Natural killer cell treated with Interleukin-12 subunit alpha and Interleukin-12 subunit beta and Interleukin-15 and Interleukin-18, amount 100 ng/mL, for 72 hours (primary cell): ENCODE measurements at regions not wholly inside any gene's neighbourhood (a gene's known extent, or its start where the extent isn't known, plus 50 kb on each side); places are given as distances from the start of the nearest gene placed in this dataset.
"Not testable (repeated sequence)": the region's sequence is repeated elsewhere in the genome, so short reads cannot be mapped to it uniquely, and the experiment has no call there.

Experiments
- ATAC-seq, 2 donors: fragments of 150-1000 bp; cut with Tn5 transposase in 1 of 2; sonication (Bioruptor Pico), chemical (Tn5 transposase) in 1 of 2; 2 replicates each; pipeline ENCODE4 v1.10.0; 2021
- DNase-seq: peaks from one replicate; pipeline ENCODE4 v3.0.0; 2022; ENCODE audit warnings: low spot score
- H3K27ac Mint-ChIP-seq, 2 donors: 1 replicate in 1 of 2; 2 replicates in 1 of 2; pipeline ENCODE4 v1.8.0; 2022; ENCODE audit warnings: mixed read lengths in 2 of 2, mild to moderate bottlenecking in 1 of 2, moderate library complexity in 1 of 2
- H3K27me3 Mint-ChIP-seq, 2 donors: 1 replicate in 1 of 2; 2 replicates in 1 of 2; pipeline ENCODE4 v1.8.0; 2022; ENCODE audit warnings: mixed read lengths in 2 of 2
- H3K36me3 Mint-ChIP-seq: one replicate; pipeline ENCODE4 v1.8.0; 2022; ENCODE audit warnings: mixed read lengths
- H3K4me1 Mint-ChIP-seq, 2 donors: 1 replicate in 1 of 2; 2 replicates in 1 of 2; pipeline ENCODE4 v1.8.0; 2022; ENCODE audit warnings: low read depth in 2 of 2, mixed read lengths in 2 of 2, mild to moderate bottlenecking in 1 of 2
- H3K4me3 Mint-ChIP-seq: one replicate; pipeline ENCODE4 v1.8.0; 2022; ENCODE audit warnings: mixed read lengths
- H3K9me3 Mint-ChIP-seq: 2 replicates; pipeline ENCODE4 v1.8.0; 2022; ENCODE audit warnings: mixed read lengths

DNA sequence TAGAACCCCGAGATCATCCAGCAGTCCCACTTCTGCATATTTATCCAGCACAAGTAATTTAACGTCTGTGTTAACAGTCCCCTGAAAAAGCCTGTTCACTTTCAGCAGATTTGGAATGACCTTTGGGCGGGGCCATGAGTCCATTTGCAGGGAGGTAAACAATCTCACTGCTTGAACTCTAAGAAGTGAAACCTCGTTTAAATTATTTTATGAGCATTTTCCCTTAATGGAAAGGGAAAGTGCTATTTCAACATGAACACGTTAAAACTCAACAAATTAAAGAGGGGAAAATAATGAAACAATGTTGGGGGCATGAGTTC lies 282.8 kb downstream of the GATA3 start:
- H3K27ac Mint-ChIP-seq: no peak overlapping the region
- no peak overlapping the region for H3K4me3 Mint-ChIP-seq
- no peak for ATAC-seq
- H3K4me1 Mint-ChIP-seq: peaks cover 7 to 8% of the 10 kb centered on the region in 2 donors
- H3K27me3 Mint-ChIP-seq: peaks cover 5 to 7% of the 10 kb centered on the region in 2 donors
- DNase-seq: no peak
- H3K9me3 Mint-ChIP-seq: no peaks in the 10 kb centered on the region
- H3K36me3 Mint-ChIP-seq: peaks cover 4% of the 10 kb centered on the region

DNA sequence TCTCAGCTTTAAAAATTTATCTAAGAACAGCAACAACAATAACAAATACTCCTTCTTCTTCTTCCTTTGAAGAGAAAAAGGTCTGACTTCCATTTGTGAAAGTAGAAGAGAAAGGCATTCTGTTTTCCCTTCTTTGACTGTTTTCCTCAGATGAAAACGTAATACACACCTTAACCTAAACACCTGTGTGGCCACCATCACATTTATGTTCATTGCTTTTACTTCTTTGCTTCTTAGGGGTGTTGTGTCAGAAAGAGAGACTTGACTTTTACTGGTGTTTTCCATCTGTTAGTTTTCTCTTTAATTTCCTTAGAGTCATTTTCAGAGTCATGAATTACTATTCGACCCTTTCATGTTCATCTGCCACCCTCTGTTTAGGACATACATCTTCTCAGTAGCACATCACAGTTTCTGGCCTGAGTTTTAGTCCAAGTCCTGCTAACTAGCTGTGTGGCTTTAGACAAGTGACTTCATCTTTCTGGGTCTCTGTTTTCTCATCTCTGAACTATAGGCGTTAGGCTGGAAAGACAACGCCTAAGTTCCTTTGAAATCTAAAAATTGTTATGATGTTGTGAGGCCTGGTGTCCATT lies 283.8 kb downstream of the GATA3 start:
- H3K4me1 Mint-ChIP-seq: peaks cover 0 to 3% of the 10 kb centered on the region in 2 donors
- H3K9me3 Mint-ChIP-seq: no peaks in the 10 kb centered on the region
- ATAC-seq (peak in 1 of 2 donors; percentile 73), DNase-seq (no peak)
- H3K27ac Mint-ChIP-seq: peak overlapping the region in 1 of 2 donors; percentile 14
- H3K27me3 Mint-ChIP-seq: peaks cover 7 to 10% of the 10 kb centered on the region in 2 donors
- no peak overlapping the region for H3K4me3 Mint-ChIP-seq
- H3K36me3 Mint-ChIP-seq: peaks cover 4% of the 10 kb centered on the region

GRCh38 chr10:8344756-8345155 lies 290.3 kb downstream of the GATA3 start:
- no peak overlapping the region for H3K4me3 Mint-ChIP-seq
- peaks cover 11 to 15% of the 10 kb centered on the region in 2 donors for H3K27me3 Mint-ChIP-seq
- ATAC-seq: no peak
- no peaks in the 10 kb centered on the region for H3K4me1 Mint-ChIP-seq
- DNase-seq: no peak
- H3K9me3 Mint-ChIP-seq: no peaks in the 10 kb centered on the region
- peaks cover 4% of the 10 kb centered on the region for H3K36me3 Mint-ChIP-seq
- no peak overlapping the region for H3K27ac Mint-ChIP-seq

GRCh38 chr10:8346861-8347260 lies 292.4 kb downstream of the GATA3 start:
- no peak overlapping the region for H3K4me3 Mint-ChIP-seq
- peaks cover under 1% of the 10 kb centered on the region for H3K36me3 Mint-ChIP-seq

GRCh38 chr10:8347614-8348013 lies 293.1 kb downstream of the GATA3 start:
- not testable (repeated sequence) for H3K27me3 Mint-ChIP-seq, H3K27ac Mint-ChIP-seq, H3K36me3 Mint-ChIP-seq, DNase-seq, H3K4me3 Mint-ChIP-seq, ATAC-seq, H3K9me3 Mint-ChIP-seq, H3K4me1 Mint-ChIP-seq

More at GRCh38 chr10:8346861-8347260, 292.4 kb downstream of the GATA3 start:
- DNase-seq (no peak), ATAC-seq (no peak)
- Mint-ChIP-seq H3K4me1 (no peaks in the 10 kb centered on the region), H3K27me3 (peaks cover 6 to 8% of the 10 kb centered on the region in 2 donors), H3K9me3 (no peaks in the 10 kb centered on the region), H3K27ac (no peak overlapping the region)

- Mint-ChIP-seq H3K36me3 (no peaks in the 10 kb centered on the region), H3K4me3 (no peak overlapping the region), H3K27me3 (peaks cover 0 to 3% of the 10 kb centered on the region in 2 donors), H3K9me3 (no peaks in the 10 kb centered on the region), H3K4me1 (no peaks in the 10 kb centered on the region), H3K27ac (no peak overlapping the region)
- no peak for DNase-seq
- no peak for ATAC-seq
These were observed 295.2 kb downstream of the GATA3 start for GRCh38 chr10:8349610-8350249.

DNA sequence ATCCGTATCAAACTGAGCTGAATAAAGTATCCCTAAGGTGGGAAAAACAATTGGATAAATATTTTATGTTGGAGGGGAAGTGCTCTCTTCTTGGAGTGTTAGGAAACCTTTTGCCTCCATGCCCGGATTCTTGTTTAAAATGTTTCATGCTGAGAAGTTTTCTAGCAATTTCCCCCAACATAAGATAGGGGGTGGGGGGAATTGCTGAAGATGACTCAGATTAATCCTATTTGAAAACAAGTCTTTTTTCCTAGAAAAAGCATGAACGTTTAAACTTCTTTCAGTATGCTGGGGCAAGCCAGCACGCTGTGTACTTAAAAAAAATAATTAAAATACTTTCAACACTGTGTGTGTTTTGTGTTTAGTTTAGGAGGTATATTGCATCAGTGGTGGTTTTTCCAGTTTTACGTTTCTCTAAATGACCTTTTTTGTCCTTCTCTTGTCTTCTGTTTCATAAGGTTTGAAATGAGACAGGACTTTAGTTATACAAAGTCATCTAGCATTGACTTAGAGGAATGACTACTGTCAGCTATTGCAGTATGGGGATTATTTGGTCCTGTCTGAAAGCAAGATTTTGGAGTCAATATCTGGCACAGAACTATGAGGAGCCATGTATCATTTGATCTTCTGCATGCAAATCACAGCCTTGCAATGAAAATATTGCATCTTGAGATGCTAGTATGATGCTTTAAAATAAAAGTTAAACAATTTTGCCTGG lies 295.9 kb downstream of the GATA3 start:
- Mint-ChIP-seq H3K36me3 (no peaks in the 10 kb centered on the region), H3K27ac (no peak overlapping the region), H3K27me3 (peaks cover 0 to 5% of the 10 kb centered on the region in 2 donors), H3K9me3 (no peaks in the 10 kb centered on the region), H3K4me1 (no peaks in the 10 kb centered on the region), H3K4me3 (no peak overlapping the region)
- ATAC-seq (no peak), DNase-seq (no peak)

GRCh38 chr10:8352171-8353075 lies 297.9 kb downstream of the GATA3 start:
- Mint-ChIP-seq H3K36me3 (no peaks in the 10 kb centered on the region), H3K27ac (no peak overlapping the region), H3K4me1 (no peaks in the 10 kb centered on the region), H3K4me3 (no peak overlapping the region), H3K9me3 (no peaks in the 10 kb centered on the region), H3K27me3 (peaks cover 0 to 14% of the 10 kb centered on the region in 2 donors)
- DNase-seq (no peak), ATAC-seq (no peak)

DNA sequence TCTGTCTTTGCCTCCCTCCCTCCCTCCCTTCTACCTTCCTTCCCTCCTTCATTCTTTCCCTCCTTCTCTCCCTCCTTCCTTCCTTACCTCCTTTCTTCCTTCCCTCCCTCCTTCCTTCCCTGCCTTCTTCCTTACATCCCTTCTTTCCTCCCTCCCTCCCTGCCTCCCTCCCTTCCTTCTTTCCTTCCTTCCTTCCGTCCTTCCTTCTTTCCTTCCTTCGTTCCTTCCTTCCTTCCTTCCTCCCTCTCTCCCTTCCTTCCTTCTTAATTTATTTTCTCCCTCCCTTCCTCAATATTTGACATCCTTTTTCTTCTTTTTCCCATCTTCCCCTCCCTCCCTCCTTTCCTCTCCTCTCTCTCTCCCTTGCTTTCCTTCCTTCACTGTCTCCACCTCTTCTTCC lies 301.8 kb downstream of the GATA3 start:
- no peak for DNase-seq
- no peaks in the 10 kb centered on the region for H3K36me3 Mint-ChIP-seq
- H3K4me1 Mint-ChIP-seq: peaks cover 12 to 14% of the 10 kb centered on the region in 2 donors
- no peak for ATAC-seq
- H3K4me3 Mint-ChIP-seq: no peak overlapping the region
- no peak overlapping the region for H3K27ac Mint-ChIP-seq
- H3K9me3 Mint-ChIP-seq: no peaks in the 10 kb centered on the region
- H3K27me3 Mint-ChIP-seq: peaks cover 0 to 14% of the 10 kb centered on the region in 2 donors

GRCh38 chr10:8359467-8359866 lies 305.0 kb downstream of the GATA3 start:
- ATAC-seq (no peak), DNase-seq (no peak)
- no peak overlapping the region for H3K4me3 Mint-ChIP-seq
- H3K36me3 Mint-ChIP-seq: no peaks in the 10 kb centered on the region
- H3K27ac Mint-ChIP-seq: peak overlapping the region in 1 of 2 donors; percentile 26
- peaks cover 31% of the 10 kb centered on the region in 2 donors for H3K4me1 Mint-ChIP-seq
- no peaks in the 10 kb centered on the region for H3K9me3 Mint-ChIP-seq
- peaks cover 0 to 14% of the 10 kb centered on the region in 2 donors for H3K27me3 Mint-ChIP-seq

DNA sequence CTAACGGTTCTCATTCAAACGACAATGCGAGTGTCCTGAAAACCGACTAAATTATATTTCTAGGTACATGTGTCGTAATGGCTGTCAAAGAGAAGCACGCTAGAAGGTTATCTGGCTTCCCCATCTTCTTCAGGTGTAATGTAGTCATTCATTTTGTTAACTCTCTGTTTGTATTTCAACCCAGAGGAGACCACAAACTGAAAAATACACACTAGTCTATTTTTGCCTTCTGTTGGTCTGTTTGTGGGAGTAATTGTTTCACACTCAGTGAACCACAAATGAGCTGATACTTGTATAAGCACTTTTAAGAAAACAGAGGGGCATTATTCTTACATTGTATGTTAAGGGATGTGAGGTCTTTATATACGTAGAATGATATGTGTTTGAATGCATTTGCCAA lies 305.9 kb downstream of the GATA3 start:
- Mint-ChIP-seq H3K4me1 (peaks cover 31% of the 10 kb centered on the region in 2 donors), H3K4me3 (peak overlapping the region; percentile 62), H3K27ac (peak overlapping the region in 1 of 2 donors; percentile 26), H3K36me3 (no peaks in the 10 kb centered on the region), H3K27me3 (peaks cover 0 to 11% of the 10 kb centered on the region in 2 donors), H3K9me3 (no peaks in the 10 kb centered on the region)
- DNase-seq (no peak), ATAC-seq (peak in 1 of 2 donors; percentile 61)

GRCh38 chr10:8360814-8361509 lies 306.5 kb downstream of the GATA3 start:
- no peaks in the 10 kb centered on the region for H3K36me3 Mint-ChIP-seq
- no peak for DNase-seq
- H3K9me3 Mint-ChIP-seq: no peaks in the 10 kb centered on the region
- H3K27me3 Mint-ChIP-seq: peaks cover 0 to 11% of the 10 kb centered on the region in 2 donors
- H3K27ac Mint-ChIP-seq: peak overlapping the region in 1 of 2 donors; percentile 26
- no peak for ATAC-seq
- H3K4me1 Mint-ChIP-seq: peaks cover 31 to 37% of the 10 kb centered on the region in 2 donors
- peak overlapping the region; percentile 62 for H3K4me3 Mint-ChIP-seq

- DNase-seq: no peak
- no peaks in the 10 kb centered on the region for H3K36me3 Mint-ChIP-seq
- no peak overlapping the region for H3K27ac Mint-ChIP-seq
- no peak overlapping the region for H3K4me3 Mint-ChIP-seq
- peaks cover 32 to 42% of the 10 kb centered on the region in 2 donors for H3K4me1 Mint-ChIP-seq
- peaks cover 0 to 9% of the 10 kb centered on the region in 2 donors for H3K27me3 Mint-ChIP-seq
- no peaks in the 10 kb centered on the region for H3K9me3 Mint-ChIP-seq
- peak in 1 of 2 donors; percentile 24 for ATAC-seq
These were observed 307.0 kb downstream of the GATA3 start for GRCh38 chr10:8361510-8361844.
